HG03097 (cell line): ENCODE measurements at regions not wholly inside any gene's neighbourhood (a gene's known extent, or its start where the extent isn't known, plus 50 kb on each side); places are given as distances from the start of the nearest gene placed in this dataset.
A peak's percentile ranks its signal among the peaks of the same experiment; 100 is the strongest.

ENCODE experiments used
- ATAC-seq: cut with Tn5 transposase; IDR thresholded peaks from one replicate; pipeline ENCODE4 v1.9.1; 2021; ENCODE audit not compliant: unreplicated experiment, low FRiP score

- ATAC-seq: no peak
Observed at GRCh38 chr3:102206511-102207031, 228.2 kb upstream of the ZPLD1 start.

- ATAC-seq: no peak
Observed at GRCh38 chr3:102207151-102207571, 227.7 kb upstream of the ZPLD1 start.

GRCh38 chr3:102215166-102215565 lies 219.6 kb upstream of the ZPLD1 start:
- no peak for ATAC-seq

GRCh38 chr3:102223132-102223531 lies 211.7 kb upstream of the ZPLD1 start:
- no peak for ATAC-seq

GRCh38 chr3:102224171-102224570 lies 210.6 kb upstream of the ZPLD1 start:
- no peak for ATAC-seq

DNA sequence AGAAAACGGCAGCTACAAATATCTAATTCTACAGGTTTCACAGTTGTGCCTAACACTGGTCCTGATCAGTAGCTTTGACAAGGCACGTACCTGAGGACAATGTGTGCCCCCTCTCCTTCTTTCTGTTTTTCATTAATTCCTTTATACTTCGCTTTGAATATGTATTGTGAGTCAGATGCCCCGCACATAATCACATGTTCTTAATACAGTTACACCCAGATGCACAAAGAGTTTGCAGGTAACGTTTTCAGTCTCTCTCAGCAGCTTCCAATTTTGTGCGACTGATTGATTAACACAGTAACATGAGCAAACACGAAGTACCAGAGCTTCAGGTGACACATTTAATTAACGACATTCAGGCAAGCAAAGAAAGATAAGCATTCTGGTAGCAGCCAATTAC lies 209.8 kb upstream of the ZPLD1 start:
- no peak for ATAC-seq

DNA sequence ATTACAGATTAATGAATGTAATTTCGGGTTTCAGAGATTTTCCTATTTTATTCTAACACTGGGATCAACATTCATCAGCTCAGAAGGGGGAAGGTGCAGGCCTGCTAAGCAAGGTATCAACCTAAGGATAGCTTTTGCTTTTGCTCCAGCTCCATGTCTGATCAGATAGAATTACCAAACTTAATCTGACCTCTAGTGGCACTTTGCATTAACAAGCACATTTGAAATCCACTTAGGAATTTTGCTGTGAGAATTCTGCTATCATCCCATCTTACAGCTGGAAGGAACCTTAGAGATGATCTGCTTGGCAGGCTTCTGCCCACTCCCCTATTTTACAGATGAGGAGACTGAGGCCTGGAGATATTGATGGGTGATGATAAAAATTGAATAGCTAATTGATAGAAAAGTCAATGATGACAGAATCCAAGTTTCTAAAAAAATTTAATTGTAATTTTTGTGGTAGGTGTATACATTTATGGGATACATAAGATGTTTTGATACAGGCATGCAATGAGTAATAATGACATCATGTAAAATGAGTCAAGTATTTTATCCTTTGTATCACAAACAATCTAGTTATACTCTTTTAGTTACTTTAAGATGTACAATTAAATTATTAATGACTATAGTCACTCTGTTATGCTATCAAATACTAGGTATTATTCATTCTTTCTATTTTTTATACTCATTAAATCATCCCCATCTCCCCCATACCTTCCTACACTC lies 209.2 kb upstream of the ZPLD1 start:
- ATAC-seq: no peak

DNA sequence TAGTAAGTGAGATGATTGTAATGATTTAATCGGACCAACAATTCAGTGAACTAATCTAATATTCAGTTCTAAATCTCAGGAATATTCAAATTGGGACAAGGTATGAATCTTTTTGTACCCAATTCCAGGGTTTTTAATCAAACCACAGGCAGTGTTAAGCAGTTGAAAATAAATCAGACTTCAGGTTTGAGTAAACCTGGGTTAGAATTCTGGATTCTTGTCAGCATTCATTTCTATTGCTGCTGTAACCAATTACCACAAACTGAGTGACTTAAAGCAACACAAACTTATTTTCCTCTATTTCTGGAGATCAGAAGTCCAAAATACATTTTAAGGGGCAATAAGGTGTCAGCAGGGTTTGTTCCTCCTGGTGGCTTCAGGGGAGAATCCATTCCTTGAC lies 208.4 kb upstream of the ZPLD1 start:
- ATAC-seq: no peak

- no peak for ATAC-seq
Observed at GRCh38 chr3:102229062-102229655, 205.7 kb upstream of the ZPLD1 start.

- ATAC-seq: no peak
Observed at GRCh38 chr3:102230057-102230456, 204.8 kb upstream of the ZPLD1 start.

DNA sequence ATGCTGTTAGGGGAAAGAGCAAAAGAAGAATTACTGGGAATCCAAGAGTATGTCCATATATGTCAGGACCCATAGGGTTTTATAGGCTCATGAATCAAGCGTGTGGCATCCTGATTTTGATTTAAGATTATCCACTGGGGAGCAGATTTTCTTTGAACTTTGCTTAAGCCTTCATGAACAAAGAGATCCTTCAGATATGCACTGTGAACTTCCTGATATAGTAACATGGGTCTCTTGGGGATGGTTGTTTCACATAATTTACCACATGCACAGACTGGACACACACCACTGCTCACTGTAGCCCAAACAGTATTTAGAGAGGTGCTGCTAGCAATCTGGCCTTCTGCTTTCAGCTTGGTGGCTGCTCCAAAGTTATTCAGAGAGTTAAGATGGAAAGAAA lies 200.9 kb upstream of the ZPLD1 start:
- ATAC-seq: peak; percentile 93

GRCh38 chr3:102235679-102236078 lies 199.1 kb upstream of the ZPLD1 start:
- ATAC-seq: no peak

DNA sequence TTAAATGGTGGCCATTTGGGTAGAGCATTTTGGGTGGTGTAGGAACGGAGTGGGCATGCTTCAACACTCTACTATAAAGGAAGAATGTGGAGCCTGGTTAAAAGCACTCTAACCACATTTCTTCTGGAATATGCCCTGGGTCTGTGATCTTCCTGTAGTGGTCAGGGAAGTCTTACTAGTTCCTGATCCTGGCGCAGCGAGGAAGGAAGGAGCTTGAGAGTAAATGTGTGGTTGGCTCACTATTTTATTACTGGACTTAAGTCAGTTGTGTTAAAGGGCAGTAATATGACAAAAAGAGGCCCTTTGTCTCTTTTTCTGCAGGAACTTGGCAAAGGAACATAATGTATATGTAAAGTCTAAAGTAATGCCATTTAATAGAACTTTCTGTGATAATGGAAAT lies 197.6 kb upstream of the ZPLD1 start:
- no peak for ATAC-seq

DNA sequence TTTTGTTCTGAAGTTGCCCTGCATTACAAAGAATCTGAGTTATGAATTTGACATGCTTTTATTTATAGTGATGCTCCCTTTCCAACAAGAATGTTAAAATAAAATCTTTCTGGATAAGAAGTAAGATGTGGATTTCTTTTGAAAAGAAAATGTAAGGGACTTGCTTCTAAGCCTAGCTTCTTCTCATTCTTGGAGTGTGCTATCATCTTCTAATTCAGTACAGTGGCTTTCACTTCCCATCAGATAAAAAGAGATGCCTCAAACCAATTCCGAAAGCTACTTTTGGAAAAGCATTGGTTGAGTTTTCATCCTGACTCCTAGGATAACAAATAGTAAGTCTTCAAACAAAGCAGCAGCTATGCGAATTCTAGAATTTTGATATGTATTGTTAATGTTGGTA lies 197.0 kb upstream of the ZPLD1 start:
- ATAC-seq: no peak

DNA sequence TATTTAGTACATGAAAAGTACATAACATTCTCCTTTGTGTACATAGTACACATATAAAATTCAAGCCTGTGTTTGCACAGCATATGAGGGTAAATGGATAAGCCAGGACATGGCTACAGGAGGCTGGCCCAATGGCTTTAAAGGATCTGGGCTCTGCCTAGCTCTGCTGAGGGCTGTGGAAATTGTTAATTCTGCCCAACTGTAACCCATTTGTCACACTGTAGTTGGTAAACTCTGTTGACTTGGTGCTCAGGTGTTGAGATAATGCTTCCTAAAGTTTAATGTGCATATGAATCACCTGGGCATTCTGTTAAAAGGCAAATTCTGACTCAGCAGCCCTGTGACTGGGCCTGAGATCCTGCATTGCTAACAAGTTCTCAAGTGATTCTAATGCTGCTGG lies 196.5 kb upstream of the ZPLD1 start:
- ATAC-seq: no peak

DNA sequence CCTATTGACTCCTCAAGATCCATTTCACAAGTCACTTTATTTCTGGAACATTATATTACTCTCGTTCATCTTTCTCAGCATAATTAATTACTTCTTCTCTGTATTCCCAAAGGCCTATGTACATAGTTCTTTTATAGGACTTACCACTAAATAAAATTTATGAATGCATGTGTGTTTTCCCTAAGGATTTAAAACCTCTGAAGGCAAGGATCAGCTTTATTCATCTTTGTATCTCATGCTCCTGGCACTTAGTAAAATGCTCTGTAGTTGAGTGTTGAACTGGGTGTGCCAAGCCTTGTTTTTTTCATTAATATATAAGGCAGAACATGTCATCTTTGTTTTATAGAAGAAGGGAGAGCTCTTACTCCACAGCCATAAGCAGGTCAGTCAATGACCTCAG lies 194.1 kb upstream of the ZPLD1 start:
- no peak for ATAC-seq

- ATAC-seq: no peak
Observed at GRCh38 chr3:102248981-102249705, 185.7 kb upstream of the ZPLD1 start.

- ATAC-seq: no peak
Observed at GRCh38 chr3:102255736-102256135, 179.1 kb upstream of the ZPLD1 start.

DNA sequence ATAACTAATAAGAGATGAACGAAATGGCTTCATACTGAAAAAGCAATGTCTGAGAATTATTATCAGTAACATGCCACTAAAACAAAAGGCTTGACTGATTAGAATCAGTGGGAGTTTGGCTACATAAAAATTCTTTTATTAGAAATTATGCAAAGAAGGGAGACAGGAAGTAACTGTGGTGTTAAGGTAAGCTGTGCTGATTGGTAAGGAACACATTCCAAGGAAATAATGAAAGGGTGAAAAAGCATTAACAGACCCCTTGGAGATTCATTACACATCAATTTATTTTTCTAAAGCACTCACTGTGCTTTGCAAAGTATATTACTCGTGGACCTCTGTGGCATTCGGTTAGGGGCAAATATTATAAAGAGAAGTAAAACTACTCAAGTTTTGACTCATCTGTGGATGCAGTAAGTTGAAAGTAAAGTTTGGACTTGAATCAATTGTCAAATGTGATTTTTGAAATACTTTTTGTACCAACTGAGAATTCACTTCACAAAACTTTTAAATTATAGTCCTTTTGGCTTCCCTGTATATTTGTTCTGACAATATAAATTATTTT lies 176.1 kb upstream of the ZPLD1 start:
- ATAC-seq: no peak

DNA sequence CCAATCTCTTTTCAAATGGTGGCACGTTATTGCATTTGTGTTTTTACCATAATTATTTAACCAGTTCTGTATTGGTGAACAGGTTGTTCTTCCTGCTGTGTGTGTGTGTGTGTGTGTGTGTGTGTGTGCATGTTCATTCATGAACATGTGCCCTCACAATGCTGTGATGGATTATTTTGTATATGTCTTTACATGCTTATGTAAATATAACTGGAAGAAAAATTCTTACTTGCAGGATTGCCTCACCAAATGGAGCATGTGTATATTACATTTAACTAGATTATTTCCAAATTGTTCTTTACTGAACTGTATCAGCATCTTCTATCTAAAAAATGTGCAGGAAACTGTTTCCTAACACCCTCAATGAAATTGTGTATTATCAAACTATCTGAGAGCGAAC lies 175.2 kb upstream of the ZPLD1 start:
- ATAC-seq: no peak

GRCh38 chr3:102265720-102266119 lies 169.1 kb upstream of the ZPLD1 start:
- no peak for ATAC-seq
